Liver (tissue), 3 donors: ENCODE measurements at regions not wholly inside any gene's neighbourhood (a gene's known extent, or its start where the extent isn't known, plus 50 kb on each side); places are given as distances from the start of the nearest gene placed in this dataset.

Source experiments
- ATF3 ChIP-seq: IDR thresholded peaks from 2 replicates; pipeline ENCODE4 v1.6.1; 2016; ENCODE audit warnings: antibody characterized with exemption
- CTCF ChIP-seq: fragments of 150-350 bp; IDR thresholded peaks from 2 replicates; pipeline ENCODE4 v1.5.1; 2017; ENCODE audit warnings: improper control_type of control experiment, low read depth, low read length; ENCODE audit not compliant: missing input control
- GABPA ChIP-seq, 2 donors: IDR thresholded peaks in 1 of 2; conservative IDR thresholded peaks in 1 of 2; 2 replicates each; pipeline ENCODE4 v1.6.1; 2016; ENCODE audit warnings: antibody characterized with exemption in 2 of 2, mild to moderate bottlenecking in 1 of 2, moderate library complexity in 1 of 2
- MAX ChIP-seq: IDR thresholded peaks from 2 replicates; pipeline ENCODE4 v1.6.1; 2016; ENCODE audit warnings: antibody characterized with exemption
- RAD21 ChIP-seq, 2 donors: IDR thresholded peaks; 2 replicates each; pipeline ENCODE4 v1.6.1; 2016; ENCODE audit warnings: antibody characterized with exemption in 2 of 2, mild to moderate bottlenecking in 2 of 2
- REST ChIP-seq: IDR thresholded peaks from 2 replicates; pipeline ENCODE4 v1.6.1; 2016; ENCODE audit warnings: antibody characterized with exemption, mild to moderate bottlenecking
- RXRA ChIP-seq, 2 donors: IDR thresholded peaks; 2 replicates each; pipeline ENCODE4 v1.6.1; 2017 to 2018; ENCODE audit warnings: antibody characterized with exemption in 2 of 2, mild to moderate bottlenecking in 1 of 2
- SP1 ChIP-seq: IDR thresholded peaks from 2 replicates; pipeline ENCODE4 v1.6.1; 2018; ENCODE audit warnings: antibody characterized with exemption, mild to moderate bottlenecking
- TAF1 ChIP-seq: conservative IDR thresholded peaks from 2 replicates; pipeline ENCODE4 v1.6.1; 2016; ENCODE audit warnings: antibody characterized with exemption, mild to moderate bottlenecking
- ZBTB33 ChIP-seq: IDR thresholded peaks from 2 replicates; pipeline ENCODE4 v1.6.1; 2016; ENCODE audit warnings: antibody characterized with exemption
- donor health status: healthy.
- donor health status: healthy.

- TF ChIP-seq GABPA (IDR thresholded peaks at IDR 0.05 in 1 of 2, conservative IDR thresholded peaks at IDR 0.05 in 1 of 2) (no peak), ATF3 (no peak), CTCF (peak; percentile 39), TAF1 (no peak), RAD21 (IDR thresholded peaks at IDR 0.05) (peak; percentile 68 to 82), MAX (no peak), ZBTB33 (no peak), RXRA (IDR thresholded peaks at IDR 0.05) (no peak), SP1 (no peak), REST (no peak)
Measured at GRCh38 chr1:199243423-199244061, 604.7 kb downstream of the PTPRC start.
